Omental fat pad (tissue), 3 donors: ENCODE measurements at regions not wholly inside any gene's neighbourhood (a gene's known extent, or its start where the extent isn't known, plus 50 kb on each side); places are given as distances from the start of the nearest gene placed in this dataset.

Experiments used
- ATAC-seq: fragments of 150-250 bp; one replicate; pipeline ENCODE4 v1.9.1; 2016; ENCODE audit warnings: mild to moderate bottlenecking, moderate library complexity; ENCODE audit not compliant: low FRiP score
- DNase-seq: peaks from one replicate; pipeline ENCODE4 v3.0.0-alpha.2; 2019; ENCODE audit warnings: low spot score
- CTCF ChIP-seq, 3 donors: fragments of 450-650 bp; IDR thresholded peaks; one replicate each; pipeline ENCODE4 v1.5.1; 2016 to 2017; ENCODE audit warnings: antibody characterized with exemption in 3 of 3, mild to moderate bottlenecking in 3 of 3, moderate library complexity in 2 of 3

GRCh38 chr1:81409262-81409661 lies 391.5 kb upstream of the ADGRL2 start:
- ATAC-seq (no peak), DNase-seq (no peak)
- no peak for TF ChIP-seq CTCF (IDR thresholded peaks at IDR 0.05)

GRCh38 chr1:81408419-81408818 lies 392.3 kb upstream of the ADGRL2 start:
- DNase-seq (no peak), ATAC-seq (no peak)
- TF ChIP-seq CTCF (IDR thresholded peaks at IDR 0.05) = no peak

- DNase-seq (no peak), ATAC-seq (no peak)
- no peak for TF ChIP-seq CTCF (IDR thresholded peaks at IDR 0.05)
Observed at GRCh38 chr1:81407000-81407821, 393.5 kb upstream of the ADGRL2 start.

GRCh38 chr1:81406292-81406999 lies 394.3 kb upstream of the ADGRL2 start:
- no peak for ATAC-seq
- no peak for TF ChIP-seq CTCF (IDR thresholded peaks at IDR 0.05)
- DNase-seq = no peak

- no peak for TF ChIP-seq CTCF (IDR thresholded peaks at IDR 0.05)
- ATAC-seq (no peak), DNase-seq (no peak)
Observed at GRCh38 chr1:81398041-81398440, 402.7 kb upstream of the ADGRL2 start.

- no peak for DNase-seq
- TF ChIP-seq CTCF (IDR thresholded peaks at IDR 0.05) = no peak
Observed at GRCh38 chr1:81392526-81393226, 408.1 kb upstream of the ADGRL2 start.

More at GRCh38 chr1:81392526-81393226, 408.1 kb upstream of the ADGRL2 start:
- ATAC-seq = no peak
